ENCODE measurements at regions not wholly inside any gene's neighbourhood (a gene's known extent, or its start where the extent isn't known, plus 50 kb on each side); places are given as distances from the start of the nearest gene placed in this dataset.

- intact Hi-C loops (cut with DNase I) = no loop called here
- ATAC-seq = no peak
- H3K4me3 ChIP-seq = no peak overlapping the region
- H3K4me1 ChIP-seq = no peaks in the 10 kb centered on the region
- TF ChIP-seq CTCF (IDR thresholded peaks at IDR 0.05) = no peak
- H3K36me3 ChIP-seq = no peaks in the 10 kb centered on the region
- H3K27ac ChIP-seq = no peak overlapping the region
- WGBS, 2 donors = 77 to 80% methylated on average over 4 of the region's 4 CpGs
- H3K9me3 ChIP-seq = no peaks in the 10 kb centered on the region
- no peak for DNase-seq
- H3K27me3 ChIP-seq = peaks cover 0 to 4% (median 0%) of the 10 kb centered on the region in 7 donors
These were observed 75.0 kb upstream of the TRIO start for GRCh38 chr5:14068136-14068535.

- no peaks in the 10 kb centered on the region for H3K4me1 ChIP-seq
- DNase-seq (no peak), ATAC-seq (no peak)
- no peak for TF ChIP-seq CTCF (IDR thresholded peaks at IDR 0.05)
- H3K4me3 ChIP-seq = no peak overlapping the region
- H3K27me3 ChIP-seq = peaks cover 0 to 4% (median 0%) of the 10 kb centered on the region in 7 donors
- no peak overlapping the region for H3K27ac ChIP-seq
- no peaks in the 10 kb centered on the region for H3K36me3 ChIP-seq
- no peaks in the 10 kb centered on the region for H3K9me3 ChIP-seq
- intact Hi-C loops (cut with DNase I) = no loop called here
These were observed 76.8 kb upstream of the TRIO start for GRCh38 chr5:14066326-14066725.

GRCh38 chr5:14064841-14065240, 78.3 kb upstream of the TRIO start:
- H3K27ac ChIP-seq = no peak overlapping the region
- no peak for TF ChIP-seq CTCF (IDR thresholded peaks at IDR 0.05)
- H3K27me3 ChIP-seq = peaks cover 0 to 4% (median 0%) of the 10 kb centered on the region in 7 donors
- ATAC-seq = no peak
- H3K9me3 ChIP-seq = peaks cover 0 to 6% (median 0%) of the 10 kb centered on the region in 11 donors
- DNase-seq = no peak
- intact Hi-C loops (cut with DNase I) = no loop called here
- H3K4me3 ChIP-seq = no peak overlapping the region
- H3K36me3 ChIP-seq = no peaks in the 10 kb centered on the region
- WGBS, 2 donors = 36 to 83% methylated on average over 1 of the region's 1 CpG
- no peaks in the 10 kb centered on the region for H3K4me1 ChIP-seq

GRCh38 chr5:14063691-14064090, 79.5 kb upstream of the TRIO start:
- no peak for TF ChIP-seq CTCF (IDR thresholded peaks at IDR 0.05)
- intact Hi-C loops (cut with DNase I) = no loop called here
- DNase-seq (no peak), ATAC-seq (no peak)
- H3K27me3 ChIP-seq = peaks cover 0 to 4% (median 0%) of the 10 kb centered on the region in 7 donors
- H3K36me3 ChIP-seq = no peaks in the 10 kb centered on the region
- H3K27ac ChIP-seq = no peak overlapping the region
- H3K4me3 ChIP-seq = no peak overlapping the region
- 91 to 94% methylated on average over 1 of the region's 1 CpG for WGBS, 2 donors
- no peaks in the 10 kb centered on the region for H3K4me1 ChIP-seq
- peaks cover 0 to 6% (median 0%) of the 10 kb centered on the region in 11 donors for H3K9me3 ChIP-seq

Data from heart right ventricle (tissue), 16 donors.